GM12892 (cell line): ENCODE measurements at regions not wholly inside any gene's neighbourhood (a gene's known extent, or its start where the extent isn't known, plus 50 kb on each side); places are given as distances from the start of the nearest gene placed in this dataset.

Source experiments
- POLR2A ChIP-seq: IDR thresholded peaks from 2 replicates; pipeline ENCODE4 v1.6.1; 2011; ENCODE audit warnings: low read depth, low read length, control low read depth
- POLR2AphosphoS5 ChIP-seq: IDR thresholded peaks from 2 replicates; pipeline ENCODE4 v1.6.1; 2011; ENCODE audit warnings: low read depth, low read length, control low read depth

DNA sequence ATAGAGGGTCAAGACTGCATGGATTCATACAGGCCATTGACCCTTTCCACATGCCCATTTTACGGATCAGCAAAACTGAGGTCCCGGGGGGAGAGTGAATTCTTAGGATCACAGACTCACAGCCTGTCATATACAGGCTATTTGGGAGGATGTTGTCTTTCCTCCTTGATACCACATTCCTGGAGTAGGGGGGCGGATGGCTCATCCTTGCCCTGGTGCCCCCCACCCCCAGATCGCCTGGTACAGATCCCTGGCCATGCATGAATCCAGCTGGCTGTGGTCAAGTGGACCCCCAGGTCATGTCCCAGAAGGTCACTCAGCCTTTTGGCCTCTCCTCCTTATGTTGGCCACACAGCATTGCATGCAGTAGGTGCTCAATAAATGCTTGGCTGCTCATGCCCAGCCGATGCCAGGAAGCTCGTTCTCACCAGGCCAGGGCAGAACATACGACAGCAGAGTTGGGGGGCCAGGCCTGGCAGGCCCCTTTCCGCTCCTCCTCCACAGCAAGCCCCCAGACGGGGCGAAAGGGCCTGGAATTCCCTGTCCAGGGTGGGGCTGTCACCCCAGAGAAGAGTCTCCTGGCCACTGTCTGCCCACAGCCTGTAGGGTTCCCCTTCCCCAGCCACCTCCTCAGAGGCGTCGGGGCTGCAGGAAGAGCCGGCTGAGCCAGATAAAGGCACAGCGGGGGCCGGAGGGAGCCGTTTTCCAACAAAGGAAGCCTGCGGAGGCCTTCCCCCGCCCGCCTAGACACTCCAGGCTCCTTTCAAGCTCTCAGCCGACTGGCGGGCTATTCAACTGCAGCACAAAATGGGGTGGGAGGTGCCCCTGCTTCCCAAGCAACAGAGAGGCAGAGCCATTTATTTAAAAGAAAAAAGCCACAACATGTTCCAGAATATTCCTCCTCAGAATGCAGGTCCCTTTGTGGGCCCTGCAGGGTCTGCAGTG, 215.7 kb upstream of the CIBAR2 start:
- TF ChIP-seq POLR2A, result no peak
- no peak for TF ChIP-seq POLR2AphosphoS5
